HG03135 (cell line): ENCODE measurements at regions not wholly inside any gene's neighbourhood (a gene's known extent, or its start where the extent isn't known, plus 50 kb on each side); places are given as distances from the start of the nearest gene placed in this dataset.
A peak's percentile ranks its signal among the peaks of the same experiment; 100 is the strongest.

Experiments
- ATAC-seq: cut with Tn5 transposase; IDR thresholded peaks from one replicate; pipeline ENCODE4 v1.9.1; 2021; ENCODE audit warnings: mild to moderate bottlenecking, moderate library complexity; ENCODE audit not compliant: unreplicated experiment

DNA sequence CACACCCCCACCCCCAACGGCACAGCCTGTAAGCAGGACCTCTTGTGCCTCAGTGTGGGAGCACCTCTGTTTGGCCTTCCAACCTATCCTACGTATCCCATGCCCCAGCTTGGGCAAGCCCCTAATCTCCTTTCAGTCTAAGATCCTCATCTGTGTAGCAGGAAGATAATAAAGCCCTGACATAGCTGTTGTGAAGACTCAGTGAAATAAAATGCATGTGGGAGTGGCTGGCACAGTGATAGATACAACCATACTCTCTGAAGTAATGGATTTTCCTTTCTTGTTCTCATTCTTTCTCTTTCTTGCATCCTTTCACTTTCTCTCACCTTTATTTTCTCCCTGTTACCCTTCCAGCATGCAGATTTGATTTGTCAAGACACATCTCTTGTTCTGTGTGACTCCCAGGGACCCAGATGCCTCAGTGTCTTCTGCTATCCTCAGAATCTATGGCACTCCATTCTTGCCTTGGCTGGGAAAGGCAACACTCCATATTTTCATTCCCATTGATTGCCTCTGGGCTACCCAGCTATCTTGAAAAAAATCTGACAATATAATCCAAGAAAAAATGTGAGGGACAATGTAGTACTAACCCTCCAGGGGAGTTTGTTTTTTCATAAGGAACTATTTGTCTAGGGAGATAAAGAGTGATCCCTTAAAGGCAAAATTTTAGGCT is 207.2 kb upstream of the SETBP1 start:
- no peak for ATAC-seq

DNA sequence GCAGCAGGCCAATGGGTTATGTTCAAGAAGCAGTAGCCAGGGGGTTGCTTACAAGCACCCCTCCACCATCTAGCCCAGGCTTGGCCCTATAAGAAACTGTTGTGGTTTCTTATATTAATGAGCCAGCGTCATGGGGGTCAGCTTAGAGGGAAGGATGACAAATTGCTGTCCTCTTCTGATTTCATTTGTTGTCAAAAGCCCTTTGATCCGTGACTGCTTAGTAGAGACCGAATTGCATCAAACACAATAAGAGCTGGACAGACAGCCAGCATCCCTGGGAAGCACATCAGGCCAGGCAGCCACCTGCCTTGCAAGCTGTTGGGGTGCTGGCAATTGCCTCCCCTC is 206.6 kb upstream of the SETBP1 start:
- no peak for ATAC-seq

DNA sequence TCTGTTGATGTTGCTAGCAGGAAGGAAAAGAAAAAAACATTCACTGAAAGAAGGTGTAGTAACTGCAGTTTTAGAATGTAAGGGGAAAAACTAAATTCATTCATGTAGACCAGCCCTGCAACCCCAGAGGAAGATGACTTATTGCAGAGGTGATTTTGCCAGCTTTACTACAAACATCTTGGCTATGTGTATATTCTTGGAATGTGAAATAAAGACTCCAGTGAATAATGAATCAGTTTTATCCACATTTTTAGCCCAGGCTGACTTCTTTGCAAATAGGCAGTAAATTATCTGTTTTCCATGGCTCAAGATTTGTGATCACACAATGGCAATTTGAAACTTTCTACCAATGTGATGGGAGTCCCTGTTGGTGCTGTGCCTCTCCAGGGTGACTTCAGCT is 206.1 kb upstream of the SETBP1 start:
- no peak for ATAC-seq

DNA sequence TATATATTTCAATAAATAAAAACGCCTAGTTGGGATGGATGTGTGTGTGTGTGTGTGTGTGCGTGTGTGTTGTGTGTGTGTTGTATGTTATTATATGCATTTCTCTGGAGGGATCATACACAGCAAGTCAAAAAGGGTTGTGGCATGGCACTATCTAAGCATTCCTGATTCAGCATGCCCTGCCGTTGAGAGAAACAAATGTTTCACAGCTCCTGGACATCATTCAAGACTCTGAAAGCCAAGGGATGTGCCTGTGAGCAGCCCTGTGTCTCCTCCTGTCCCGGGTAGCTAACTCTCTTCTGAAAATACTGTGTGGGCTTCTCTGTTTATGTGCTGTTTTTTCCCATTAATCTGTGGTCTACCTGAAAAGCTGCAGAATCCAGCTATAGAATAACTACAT is 197.9 kb upstream of the SETBP1 start:
- ATAC-seq, result no peak

DNA sequence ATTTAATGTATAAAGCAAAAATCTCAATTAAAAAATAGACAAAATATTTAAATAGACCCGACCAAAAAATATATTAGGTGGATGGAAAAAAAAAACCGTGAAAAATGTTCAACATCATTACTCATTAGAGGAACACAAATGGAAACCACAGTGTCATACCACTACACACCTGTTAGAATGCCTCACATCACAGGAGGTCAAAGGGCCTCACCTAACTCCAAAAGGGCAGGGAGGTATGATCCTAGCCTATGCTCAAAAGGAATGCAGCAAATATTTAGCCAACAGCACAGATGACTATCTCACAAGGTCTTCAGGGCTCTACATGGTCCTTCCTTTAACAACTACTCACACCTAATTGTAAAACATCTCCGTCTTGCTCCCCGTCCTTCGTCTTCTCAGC is 185.5 kb upstream of the SETBP1 start:
- ATAC-seq, result no peak

DNA sequence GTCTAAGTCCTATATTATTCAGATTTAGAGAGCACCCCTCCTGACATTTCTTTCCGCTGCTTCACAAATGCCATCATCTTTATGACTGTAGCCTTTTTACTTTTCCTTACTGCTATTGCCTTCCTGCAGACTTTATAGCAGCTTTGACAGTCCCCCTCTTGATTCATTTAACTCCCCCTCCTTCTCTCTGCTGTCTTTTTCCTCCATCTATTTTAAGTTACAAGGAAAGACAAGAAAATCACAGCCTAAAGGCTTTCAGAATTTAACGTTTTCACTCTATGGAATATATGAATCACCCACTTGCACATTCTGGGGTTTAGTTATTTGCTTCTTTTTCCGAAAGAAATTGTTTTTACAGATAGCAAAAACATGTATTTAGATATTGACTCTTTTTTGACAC is 183.4 kb upstream of the SETBP1 start:
- ATAC-seq, result no peak

DNA sequence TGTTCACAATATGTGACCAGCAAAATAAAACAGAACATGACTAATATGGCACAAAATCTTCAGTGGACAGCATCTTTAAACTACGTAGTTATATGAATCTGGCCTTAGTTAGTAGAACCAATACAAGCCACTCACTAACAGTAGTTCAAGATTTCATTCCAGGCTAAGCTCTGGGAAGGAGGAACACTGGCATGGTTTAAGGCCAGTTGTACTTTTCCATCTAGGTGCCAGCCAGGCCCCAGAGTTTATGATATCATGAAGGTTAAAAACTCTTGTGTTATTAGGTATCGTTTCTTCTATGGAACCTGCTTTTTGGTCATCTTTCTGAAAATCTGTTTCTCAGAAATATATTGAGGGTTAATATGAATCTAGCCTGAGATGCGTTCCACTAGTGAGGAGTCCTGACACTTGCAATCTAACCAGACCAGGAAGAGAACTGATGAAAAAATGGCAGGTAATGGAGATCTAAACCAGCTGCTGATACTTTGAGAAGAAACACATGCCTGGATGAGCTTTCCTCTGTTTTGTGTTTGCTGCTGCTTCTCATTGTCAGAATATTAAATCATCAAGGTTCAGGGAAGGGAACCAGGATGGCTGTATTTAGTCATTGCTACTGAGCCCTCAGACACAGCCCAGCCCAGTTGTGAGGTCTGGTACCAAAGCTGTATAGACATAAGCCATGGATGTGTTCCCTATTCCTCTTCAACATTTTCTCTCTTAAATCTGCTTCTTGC is 182.8 kb upstream of the SETBP1 start:
- ATAC-seq, result no peak

DNA sequence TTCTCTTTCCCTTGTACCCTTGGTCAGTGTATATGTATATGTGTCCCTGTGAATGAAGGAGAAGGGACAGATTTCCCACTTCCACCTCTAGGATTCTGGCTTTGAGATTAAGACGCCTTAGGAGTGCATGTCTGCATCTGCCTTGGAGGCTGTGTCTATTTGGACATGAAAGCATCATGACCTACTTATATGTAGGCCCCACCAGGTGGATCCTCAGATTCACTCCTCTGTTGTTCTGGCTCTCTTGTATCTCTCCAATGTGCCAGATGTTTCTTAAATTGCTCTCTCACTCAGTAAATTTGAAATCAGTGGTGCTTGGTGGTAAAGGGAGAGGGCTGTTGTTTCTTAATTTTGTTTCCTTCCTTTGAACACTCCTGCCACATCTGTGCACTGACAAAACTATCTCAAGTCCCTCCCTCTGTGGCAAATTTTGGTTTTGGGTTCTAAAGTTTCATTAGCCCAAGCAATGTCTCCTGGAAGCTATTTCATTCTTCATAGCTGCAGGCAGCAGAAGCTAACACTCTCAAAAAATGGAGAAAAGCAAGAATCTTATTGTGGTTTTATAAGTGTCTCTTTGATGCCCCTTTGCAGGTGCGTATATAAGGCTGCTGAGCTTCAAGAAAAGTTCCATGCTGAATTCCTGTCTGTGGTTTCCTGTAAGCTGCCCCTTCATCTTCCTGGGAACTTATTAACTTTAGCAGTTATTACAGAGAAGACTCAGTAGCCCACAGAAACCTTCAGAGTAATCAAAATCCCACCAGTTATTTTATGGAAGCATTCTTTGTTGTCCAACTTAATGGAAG is 179.7 kb upstream of the SETBP1 start:
- ATAC-seq, result no peak

DNA sequence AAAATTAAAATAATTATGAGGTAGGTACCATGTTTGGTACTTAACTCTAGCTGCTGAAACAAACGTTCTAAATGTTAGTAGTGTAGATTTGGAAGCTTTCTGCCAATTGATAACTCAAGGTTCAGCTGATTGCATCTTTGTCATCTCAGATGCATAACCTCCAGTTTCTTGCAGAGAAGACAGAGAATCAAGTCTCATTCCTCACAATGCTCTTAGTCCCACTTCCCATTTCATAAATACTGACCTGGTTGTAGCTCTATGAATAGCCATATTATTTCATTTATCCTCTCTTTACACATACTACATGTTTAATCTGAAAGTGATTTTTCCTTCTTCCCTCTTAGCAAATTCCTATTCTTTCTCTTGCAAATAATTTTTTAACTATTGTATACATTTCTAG is 178.5 kb upstream of the SETBP1 start:
- no peak for ATAC-seq

DNA sequence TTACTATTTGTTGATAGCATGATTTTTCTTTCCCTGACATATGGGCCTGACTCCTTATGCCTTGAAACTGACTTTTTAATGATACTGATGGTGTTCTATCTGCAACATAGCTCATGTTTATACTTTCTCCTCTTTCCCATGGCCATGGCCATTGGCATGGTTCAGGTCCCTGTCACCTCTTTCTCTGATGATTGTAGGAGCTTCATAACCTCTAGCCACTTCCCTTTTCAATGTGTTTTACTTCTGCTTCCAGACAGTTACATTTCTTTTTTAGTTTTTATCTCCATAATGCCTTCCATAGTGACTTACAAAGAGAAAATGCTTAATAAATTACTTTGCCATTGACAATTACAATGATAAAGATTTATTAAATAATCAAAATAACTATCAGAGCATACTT is 177.9 kb upstream of the SETBP1 start:
- no peak for ATAC-seq

DNA sequence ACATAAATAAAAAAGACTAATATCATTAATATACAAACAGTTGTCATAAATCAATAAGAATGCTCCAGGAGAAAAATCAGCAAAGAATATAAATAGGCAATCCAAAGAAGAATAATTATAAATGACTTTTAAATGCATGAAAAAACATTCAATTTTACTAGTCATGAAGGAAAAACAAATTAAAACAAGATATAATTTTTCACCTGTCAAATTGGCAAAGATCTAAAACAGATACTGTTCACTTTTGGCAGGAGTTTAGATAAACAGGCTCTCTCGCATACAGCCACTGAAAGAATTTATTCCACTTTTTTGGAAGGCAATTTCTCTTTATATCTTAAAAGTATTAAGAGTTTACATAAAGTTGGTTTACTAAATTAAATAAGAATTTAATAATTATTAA is 176.8 kb upstream of the SETBP1 start:
- ATAC-seq, result no peak

DNA sequence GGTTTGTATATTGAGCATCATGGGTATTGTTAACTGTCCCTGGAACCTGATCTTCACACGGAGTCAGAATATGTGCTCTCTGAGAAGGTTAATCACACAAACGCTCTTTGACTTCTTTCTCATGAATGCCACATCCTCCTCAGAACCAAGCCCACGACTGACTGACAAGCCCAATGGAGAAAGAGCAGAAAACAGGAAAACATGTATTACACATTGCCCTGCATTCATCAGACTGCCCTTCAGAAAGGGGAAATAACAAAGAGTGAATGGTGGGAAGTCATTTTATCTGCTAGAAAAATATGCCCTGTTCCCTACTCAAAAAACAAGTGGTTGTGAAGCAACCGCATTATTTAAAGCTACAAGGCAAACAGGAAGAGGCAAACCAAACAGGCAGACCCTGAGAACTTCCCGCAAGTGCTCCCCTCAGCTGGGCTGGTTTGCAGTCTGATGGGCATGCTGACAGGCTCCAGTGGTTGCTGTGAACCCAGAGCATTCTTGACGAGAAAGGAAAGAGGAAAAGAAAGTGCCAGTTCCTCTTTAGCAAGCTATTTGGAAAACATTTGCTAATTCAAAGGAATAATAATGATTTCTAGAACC is 172.9 kb upstream of the SETBP1 start:
- peak; percentile 81 for ATAC-seq

DNA sequence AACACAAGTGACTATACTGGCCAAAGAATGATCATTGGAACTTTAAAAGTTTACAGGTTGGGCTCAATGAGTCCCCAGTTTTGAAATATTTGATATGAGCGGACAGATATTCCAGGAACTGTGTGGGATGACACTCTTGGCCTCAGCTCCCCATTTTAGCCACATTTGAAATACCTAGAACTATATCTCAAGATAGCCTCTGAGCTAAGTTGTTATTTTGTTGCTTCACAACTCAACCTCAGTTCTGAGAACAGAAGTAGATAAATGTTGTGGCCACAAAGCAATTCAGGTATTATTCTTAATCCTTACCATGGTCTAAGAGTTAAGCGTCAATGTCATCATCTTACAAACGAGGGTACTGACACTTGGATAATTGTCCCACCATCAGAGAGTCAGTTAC is 172.2 kb upstream of the SETBP1 start:
- peak; percentile 20 for ATAC-seq

DNA sequence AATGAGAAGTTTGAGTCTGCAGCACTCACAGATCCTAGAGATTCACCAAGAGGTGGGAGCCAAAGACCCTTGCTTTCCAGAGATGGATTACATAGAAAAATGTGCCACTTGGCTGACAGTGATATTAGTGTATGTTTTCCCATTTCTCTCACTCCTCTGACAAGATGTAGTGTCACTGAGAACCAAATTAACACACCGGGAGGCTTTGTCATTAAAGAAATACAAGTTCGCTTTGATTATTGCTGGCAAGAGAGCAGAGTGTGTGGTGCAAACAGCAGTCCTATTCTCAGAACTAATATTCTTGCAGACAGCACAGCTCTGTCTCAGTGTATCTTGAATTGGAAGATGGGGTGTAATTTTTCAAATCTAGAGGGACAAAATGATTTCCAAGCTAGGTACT is 171.6 kb upstream of the SETBP1 start:
- ATAC-seq, result no peak

DNA sequence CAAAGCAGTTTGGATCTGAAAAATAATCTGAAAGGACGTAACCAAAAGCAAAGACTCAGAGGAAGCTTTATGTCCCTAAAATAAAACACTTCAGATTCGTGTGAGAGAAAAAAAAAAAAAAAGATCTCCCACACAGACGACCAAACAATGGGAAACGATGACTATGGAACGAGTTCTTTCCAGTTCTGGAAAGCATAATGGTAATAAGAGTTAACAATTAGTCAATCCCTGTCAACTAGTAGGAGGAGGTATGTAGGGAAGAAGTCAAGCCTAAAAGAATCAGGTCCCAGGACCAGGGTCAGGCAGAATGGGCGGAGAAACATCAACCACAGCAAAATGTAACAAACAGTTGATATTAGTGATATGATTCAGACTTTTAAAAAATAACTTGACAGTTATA is 170.3 kb upstream of the SETBP1 start:
- no peak for ATAC-seq

DNA sequence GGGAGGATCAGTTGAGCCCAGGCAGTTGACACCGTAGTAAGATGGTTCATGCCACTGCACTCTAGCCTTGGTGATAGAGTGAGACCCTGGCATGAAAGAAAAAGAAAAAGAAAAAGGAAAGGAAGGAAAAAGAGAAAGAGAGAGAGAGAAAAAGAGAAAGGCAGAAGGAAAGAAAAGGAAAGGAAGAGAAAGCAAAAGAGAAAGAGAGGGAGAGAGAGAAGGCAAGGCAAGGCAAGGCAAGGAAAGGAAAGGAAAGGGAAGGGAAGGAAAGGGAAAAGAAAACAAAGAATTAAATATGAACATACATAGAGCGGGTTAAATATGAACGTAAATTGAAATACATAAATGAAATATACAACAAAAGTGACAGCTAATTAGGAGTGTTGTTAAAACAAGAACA is 167.5 kb upstream of the SETBP1 start:
- ATAC-seq, result no peak

DNA sequence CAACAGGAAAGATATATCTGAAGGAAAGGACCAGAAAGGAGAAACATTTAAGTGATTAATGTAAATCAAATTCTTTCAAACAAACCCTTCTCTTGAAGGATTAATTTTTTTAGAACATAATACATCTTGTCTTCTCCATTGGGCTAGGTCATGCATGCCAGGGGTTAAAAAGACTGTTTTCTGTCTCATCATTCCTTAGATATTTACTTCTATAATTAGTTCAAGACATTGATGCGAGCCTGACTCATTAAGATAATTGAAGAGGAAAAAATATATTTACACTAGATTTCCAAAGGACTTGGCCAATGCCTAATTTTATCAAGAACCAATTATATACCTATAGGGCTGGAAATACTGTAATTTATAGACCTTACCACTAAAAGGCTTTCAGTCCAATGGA is 166.6 kb upstream of the SETBP1 start:
- ATAC-seq, result no peak

DNA sequence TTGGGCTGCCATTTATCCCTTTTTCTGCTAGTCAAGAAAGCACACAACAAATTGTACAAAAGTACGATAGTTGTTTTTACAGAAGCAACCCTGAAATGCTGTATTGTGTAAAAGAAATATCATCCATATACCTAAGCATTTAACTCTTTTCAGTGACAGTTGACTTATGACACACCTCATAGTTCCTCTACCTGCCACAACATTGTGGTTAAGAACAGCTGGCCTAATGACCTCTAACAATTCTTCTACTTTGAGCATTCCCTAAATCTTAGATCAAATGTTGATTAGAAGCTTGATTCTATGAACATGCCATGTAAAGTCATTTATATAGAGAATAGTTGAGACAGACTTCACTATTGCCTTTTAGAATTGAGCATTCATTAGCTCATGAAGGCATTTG is 165.9 kb upstream of the SETBP1 start:
- ATAC-seq, result no peak

DNA sequence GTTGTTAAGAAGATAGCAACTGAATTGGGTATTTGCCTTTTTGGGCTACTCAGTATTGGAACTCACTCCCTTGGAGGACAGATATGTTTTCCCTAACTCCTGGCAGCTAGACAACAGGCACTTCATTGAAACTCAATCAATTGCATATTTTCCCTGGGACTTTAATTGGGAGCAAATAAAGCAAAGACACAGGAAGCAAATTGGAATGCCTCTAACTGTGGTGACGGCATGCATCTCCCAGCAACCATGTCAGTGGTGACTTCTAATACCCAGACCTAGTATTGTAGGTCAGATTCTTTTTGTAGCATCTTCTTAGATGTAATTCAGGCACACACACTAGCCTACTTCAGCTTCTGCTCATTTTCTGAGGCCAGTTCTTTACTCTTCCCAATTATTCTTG is 164.2 kb upstream of the SETBP1 start:
- ATAC-seq, result no peak

DNA sequence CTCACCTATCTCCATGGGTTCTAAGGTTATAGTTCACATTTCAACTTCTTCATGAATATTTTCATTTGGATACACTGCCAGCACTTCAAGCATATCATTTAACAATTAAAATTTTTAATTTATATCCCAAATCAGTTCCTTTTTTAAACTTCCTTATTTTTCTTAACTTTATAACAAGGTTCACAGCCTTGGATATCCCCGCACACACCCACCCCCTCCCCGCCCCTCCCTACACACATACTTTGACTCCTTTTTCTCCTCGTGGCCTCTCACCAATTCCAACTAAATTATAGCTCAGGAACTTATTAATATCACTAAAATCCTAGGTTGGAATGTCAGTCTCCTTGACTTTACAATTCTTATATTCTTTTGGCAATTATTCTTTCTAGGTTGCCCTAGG is 163.6 kb upstream of the SETBP1 start:
- no peak for ATAC-seq

DNA sequence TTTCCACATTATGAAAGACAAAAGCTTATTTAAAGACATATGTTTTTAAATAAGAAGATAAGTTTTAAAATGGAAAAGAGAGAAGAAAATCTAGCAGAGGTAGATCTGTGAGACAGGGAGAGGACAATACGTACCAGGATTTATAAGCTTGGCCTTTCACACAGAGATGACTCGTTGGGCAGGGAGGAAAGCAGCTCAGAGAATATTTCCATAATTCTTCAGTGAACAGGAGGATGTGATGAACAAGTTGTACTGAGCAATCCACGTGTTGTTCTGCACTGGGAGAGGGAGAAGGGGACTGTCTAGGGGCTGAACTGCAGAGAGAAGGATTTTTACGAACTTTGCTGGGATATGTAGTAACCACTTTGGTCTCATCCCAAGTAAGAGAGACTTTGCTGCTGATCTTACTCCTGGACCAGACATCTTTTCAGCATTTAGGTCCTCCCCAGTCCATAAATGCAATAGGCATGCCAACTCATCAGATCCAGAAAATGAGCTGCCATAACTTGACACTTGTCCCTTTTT is 162.5 kb upstream of the SETBP1 start:
- ATAC-seq, result no peak

DNA sequence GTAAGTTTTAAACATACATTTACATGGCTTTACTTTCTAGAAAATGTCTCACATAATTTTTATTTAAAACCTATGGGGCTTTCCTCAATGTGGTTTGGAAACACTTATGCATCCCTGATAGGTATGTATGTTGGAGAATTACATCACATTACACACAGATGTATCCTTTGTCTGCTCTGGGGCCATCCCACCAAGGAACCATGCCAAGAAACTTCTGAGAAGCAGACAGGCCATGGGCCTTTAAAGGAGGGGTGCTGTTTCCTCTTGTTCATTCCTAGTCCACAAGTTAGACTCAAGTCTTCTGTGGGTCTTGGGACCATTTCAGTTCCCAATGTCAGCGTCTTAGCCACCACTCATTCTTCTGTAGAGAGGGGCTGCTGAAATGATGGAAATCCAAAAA is 162.0 kb upstream of the SETBP1 start:
- ATAC-seq, result no peak
